Mesenchymal stem cell (in vitro differentiated cells and primary cell): ENCODE measurements at regions not wholly inside any gene's neighbourhood (a gene's known extent, or its start where the extent isn't known, plus 50 kb on each side); places are given as distances from the start of the nearest gene placed in this dataset.

ENCODE experiments used
- DNase-seq: peaks from one replicate; pipeline ENCODE4 v3.0.0-alpha.2; 2013
- H2AFZ ChIP-seq: one replicate; pipeline ENCODE4 v1.6.1; 2013; ENCODE audit warnings: low read depth, mild to moderate bottlenecking, control low read depth, inconsistent platforms, low read length, moderate library complexity
- H2AK5ac ChIP-seq: 2 replicates; pipeline ENCODE4 v1.6.1; 2013; ENCODE audit warnings: low read length, moderate library complexity, mild to moderate bottlenecking, inconsistent platforms; ENCODE audit not compliant: severe bottlenecking
- H2BK120ac ChIP-seq: one replicate; pipeline ENCODE4 v1.6.1; 2013; ENCODE audit warnings: low read depth, mild to moderate bottlenecking, inconsistent platforms, low read length, moderate library complexity
- H2BK12ac ChIP-seq, 2 experiments: one replicate each; pipeline ENCODE4 v1.6.1; 2013; ENCODE audit warnings: inconsistent platforms in 2 of 2, low read length in 2 of 2, mild to moderate bottlenecking in 2 of 2, moderate library complexity in 2 of 2, control low read depth in 1 of 2
- H2BK15ac ChIP-seq: one replicate; pipeline ENCODE4 v1.6.1; 2013; ENCODE audit warnings: mild to moderate bottlenecking, low read depth, inconsistent platforms; ENCODE audit not compliant: poor library complexity, severe bottlenecking
- H2BK5ac ChIP-seq: 2 replicates; pipeline ENCODE4 v1.6.1; 2013; ENCODE audit warnings: low read depth, mild to moderate bottlenecking, low read length, control low read depth, inconsistent platforms; ENCODE audit not compliant: poor library complexity, severe bottlenecking
- H3K14ac ChIP-seq, 2 experiments: one replicate each; pipeline ENCODE4 v1.6.1; 2013; ENCODE audit warnings: inconsistent platforms in 2 of 2, low read length in 2 of 2, control low read depth in 1 of 2, mild to moderate bottlenecking in 1 of 2, moderate library complexity in 1 of 2
- H3K18ac ChIP-seq, 2 experiments: one replicate each; pipeline ENCODE4 v1.6.1; 2013; ENCODE audit warnings: inconsistent platforms in 2 of 2, low read length in 2 of 2, control low read depth in 1 of 2, low read depth in 1 of 2, mild to moderate bottlenecking in 1 of 2
- H3K23ac ChIP-seq, 2 experiments: one replicate each; pipeline ENCODE4 v1.6.1; 2013; ENCODE audit warnings: inconsistent platforms in 2 of 2, low read length in 2 of 2, mild to moderate bottlenecking in 2 of 2, moderate library complexity in 2 of 2, control low read depth in 1 of 2
- H3K27ac ChIP-seq: 2 replicates; pipeline ENCODE4 v1.5.1; 2013; ENCODE audit warnings: mild to moderate bottlenecking, moderate library complexity, low read length, control low read depth, inconsistent platforms; ENCODE audit not compliant: poor library complexity, severe bottlenecking
- H3K27me3 ChIP-seq, 2 experiments: 2 replicates each; pipeline versions ENCODE4 v1.6.1 to v1.7.0; 2013; ENCODE audit warnings: low read length in 2 of 2, mild to moderate bottlenecking in 2 of 2, moderate library complexity in 2 of 2, control low read depth in 1 of 2, inconsistent platforms in 1 of 2; ENCODE audit not compliant: control insufficient read depth in 1 of 2, insufficient read depth in 1 of 2
- H3K36me3 ChIP-seq, 2 experiments: 2 replicates each; pipeline versions ENCODE4 v1.6.1 to v1.7.0; 2013; ENCODE audit warnings: low read length in 2 of 2, control low read depth in 1 of 2, inconsistent platforms in 1 of 2, low read depth in 1 of 2, mild to moderate bottlenecking in 1 of 2; ENCODE audit not compliant: insufficient read depth in 2 of 2, control insufficient read depth in 1 of 2
- H3K4ac ChIP-seq, 2 experiments: one replicate each; pipeline ENCODE4 v1.6.1; 2013; ENCODE audit warnings: inconsistent platforms in 2 of 2, low read length in 2 of 2, mild to moderate bottlenecking in 2 of 2, moderate library complexity in 2 of 2, control low read depth in 1 of 2, low read depth in 1 of 2
- H3K4me1 ChIP-seq: 2 replicates; pipeline ENCODE4 v1.6.1; 2013; ENCODE audit warnings: low read depth, low read length, control low read depth; ENCODE audit not compliant: control insufficient read depth, insufficient read depth
- H3K4me2 ChIP-seq: 2 replicates; pipeline ENCODE4 v1.6.1; 2013; ENCODE audit warnings: low read length, mild to moderate bottlenecking, inconsistent platforms; ENCODE audit not compliant: poor library complexity, severe bottlenecking
- H3K4me3 ChIP-seq, 2 experiments: 2 replicates each; pipeline versions ENCODE4 v1.5.1 to v1.7.0; 2013; ENCODE audit warnings: low read length in 2 of 2, mild to moderate bottlenecking in 2 of 2, control low read depth in 1 of 2, low read depth in 1 of 2; ENCODE audit not compliant: insufficient read depth in 1 of 2
- H3K79me1 ChIP-seq: replicated peaks from 2 replicates; pipeline ENCODE4 v1.6.1; 2013; ENCODE audit warnings: mild to moderate bottlenecking, control low read depth, low read length, inconsistent platforms; ENCODE audit not compliant: poor library complexity, severe bottlenecking
- H3K9ac ChIP-seq: 2 replicates; pipeline ENCODE4 v1.7.0; 2013; ENCODE audit warnings: mild to moderate bottlenecking, low read length, moderate library complexity
- H3K9me3 ChIP-seq: 2 replicates; pipeline ENCODE4 v1.7.0; 2013; ENCODE audit warnings: mild to moderate bottlenecking, low read length; ENCODE audit not compliant: control insufficient read depth
- H4K8ac ChIP-seq: one replicate; pipeline ENCODE4 v1.6.1; 2013; ENCODE audit warnings: inconsistent platforms, mild to moderate bottlenecking, low read length, moderate library complexity
- H4K91ac ChIP-seq: one replicate; pipeline ENCODE4 v1.6.1; 2013; ENCODE audit warnings: mild to moderate bottlenecking, low read length, inconsistent platforms
- WGBS: methylation state at CpG from one replicate; pipeline ENCODE4 v1.1.7; 2013; ENCODE audit warnings: mixed read lengths; 5-methylcytosine and 5-hydroxymethylcytosine counted together

DNA sequence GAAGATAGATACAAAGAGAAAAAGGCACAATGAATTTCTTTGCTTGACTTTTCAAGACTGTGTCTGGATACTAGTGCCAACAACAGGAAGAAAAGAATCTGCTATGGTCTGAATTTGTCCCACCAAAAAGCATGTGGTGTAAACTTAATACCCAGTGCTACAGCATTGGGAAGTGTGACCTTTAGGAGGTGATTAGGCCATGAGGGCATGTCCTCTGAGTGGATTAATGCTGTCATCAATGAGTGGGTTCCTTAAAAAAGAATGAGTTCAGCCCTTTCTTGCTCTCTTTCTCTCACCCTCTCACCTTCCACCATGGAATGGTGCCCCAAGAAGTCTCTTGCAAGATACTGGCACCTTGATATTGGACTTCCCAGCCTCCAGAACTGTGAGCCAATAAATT, 155.7 kb upstream of the GPRIN3 start:
- no peaks in the 10 kb centered on the region for H3K27me3 ChIP-seq
- H3K18ac ChIP-seq, result no peak overlapping the region
- H2BK15ac ChIP-seq, result no peak overlapping the region
- no peak overlapping the region for H4K91ac ChIP-seq
- H2BK120ac ChIP-seq, result no peak overlapping the region
- DNase-seq, result no peak
- no peak overlapping the region for H2AFZ ChIP-seq
- H3K9ac ChIP-seq, result no peak overlapping the region
- no peak overlapping the region for H2BK5ac ChIP-seq
- no peaks in the 10 kb centered on the region for H3K4me1 ChIP-seq
- H3K36me3 ChIP-seq, result no peaks in the 10 kb centered on the region
- no peak overlapping the region for H3K27ac ChIP-seq
- H2BK12ac ChIP-seq, result no peak overlapping the region
- no peak overlapping the region for H3K14ac ChIP-seq
- H2AK5ac ChIP-seq, result no peak overlapping the region
- no peak overlapping the region for H3K4ac ChIP-seq
- no peak overlapping the region for H3K23ac ChIP-seq
- H3K4me2 ChIP-seq, result no peak overlapping the region
- no peak overlapping the region for H4K8ac ChIP-seq
- no peaks in the 10 kb centered on the region for H3K9me3 ChIP-seq
- no peak overlapping the region for H3K4me3 ChIP-seq
- no peaks in the 10 kb centered on the region for H3K79me1 ChIP-seq

DNA sequence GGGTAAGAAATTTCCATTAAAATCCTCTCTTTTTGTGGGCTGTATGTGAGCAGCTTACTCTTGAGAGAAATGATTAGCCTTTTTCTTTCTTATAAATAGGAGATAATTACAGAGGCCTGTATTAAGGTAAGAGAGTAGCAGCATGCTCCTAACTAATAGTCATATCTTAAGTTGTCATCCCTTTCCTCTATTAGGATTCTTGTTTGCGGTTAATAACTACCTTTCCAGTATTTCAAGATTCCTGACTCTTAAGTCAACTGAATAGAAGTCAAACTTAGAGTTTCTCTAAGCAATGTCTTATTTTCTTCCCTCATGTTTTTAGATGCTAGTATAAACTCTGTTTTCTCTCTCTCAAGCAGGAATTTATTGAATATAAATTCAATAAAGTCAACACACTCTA, 139.9 kb upstream of the GPRIN3 start:
- H3K79me1 ChIP-seq, result no peaks in the 10 kb centered on the region
- H3K9me3 ChIP-seq, result peaks cover 41% of the 10 kb centered on the region
- no peak overlapping the region for H3K27ac ChIP-seq
- H2BK5ac ChIP-seq, result no peak overlapping the region
- no peak overlapping the region for H2BK12ac ChIP-seq
- H2AK5ac ChIP-seq, result no peak overlapping the region
- H2BK15ac ChIP-seq, result no peak overlapping the region
- no peaks in the 10 kb centered on the region for H3K36me3 ChIP-seq
- DNase-seq, result no peak
- no peak overlapping the region for H3K14ac ChIP-seq
- H3K27me3 ChIP-seq, result no peaks in the 10 kb centered on the region
- H3K4ac ChIP-seq, result no peak overlapping the region
- no peak overlapping the region for H3K18ac ChIP-seq
- no peak overlapping the region for H3K9ac ChIP-seq
- H4K8ac ChIP-seq, result no peak overlapping the region
- H3K4me1 ChIP-seq, result no peaks in the 10 kb centered on the region
- H4K91ac ChIP-seq, result no peak overlapping the region
- H2BK120ac ChIP-seq, result no peak overlapping the region
- H3K4me3 ChIP-seq, result no peak overlapping the region
- no peak overlapping the region for H3K23ac ChIP-seq
- WGBS, result no CpG with 5 or more reads among the region's 1 CpG
- H2AFZ ChIP-seq, result no peak overlapping the region
- H3K4me2 ChIP-seq, result no peak overlapping the region

DNA sequence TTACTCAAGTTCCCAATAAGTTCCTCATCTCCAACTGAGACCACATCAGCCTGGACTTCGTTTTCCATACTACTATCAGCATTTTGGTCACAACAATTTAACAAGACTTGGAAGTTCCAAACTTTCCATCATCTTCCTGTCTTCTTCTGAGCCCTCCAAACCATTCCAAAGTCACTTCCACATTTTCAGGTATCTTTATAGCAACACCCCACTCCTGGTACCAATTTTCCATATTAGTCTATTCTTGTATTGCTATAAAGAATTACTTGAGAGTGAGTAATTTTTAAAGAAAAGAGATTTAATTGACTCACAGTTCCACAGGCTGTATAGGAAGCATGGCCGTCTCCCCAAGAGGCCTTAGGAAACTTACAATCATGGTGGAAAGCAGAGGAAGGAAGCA, 138.6 kb upstream of the GPRIN3 start:
- Histone ChIP-seq H3K18ac (no peak overlapping the region), H2BK5ac (no peak overlapping the region), H3K79me1 (no peaks in the 10 kb centered on the region), H3K4me3 (no peak overlapping the region), H3K9me3 (peaks cover 39% of the 10 kb centered on the region), H3K9ac (no peak overlapping the region), H3K4me1 (no peaks in the 10 kb centered on the region), H2AFZ (no peak overlapping the region), H4K91ac (no peak overlapping the region), H2BK120ac (no peak overlapping the region), H3K4ac (no peak overlapping the region), H3K36me3 (no peaks in the 10 kb centered on the region), H3K23ac (no peak overlapping the region), H3K14ac (no peak overlapping the region), H2AK5ac (no peak overlapping the region), H2BK15ac (no peak overlapping the region), H3K4me2 (no peak overlapping the region), H3K27me3 (no peaks in the 10 kb centered on the region), H4K8ac (no peak overlapping the region), H2BK12ac (no peak overlapping the region), H3K27ac (no peak overlapping the region)
- WGBS, result 75% methylated on average over 2 of the region's 2 CpGs
- DNase-seq, result no peak

DNA sequence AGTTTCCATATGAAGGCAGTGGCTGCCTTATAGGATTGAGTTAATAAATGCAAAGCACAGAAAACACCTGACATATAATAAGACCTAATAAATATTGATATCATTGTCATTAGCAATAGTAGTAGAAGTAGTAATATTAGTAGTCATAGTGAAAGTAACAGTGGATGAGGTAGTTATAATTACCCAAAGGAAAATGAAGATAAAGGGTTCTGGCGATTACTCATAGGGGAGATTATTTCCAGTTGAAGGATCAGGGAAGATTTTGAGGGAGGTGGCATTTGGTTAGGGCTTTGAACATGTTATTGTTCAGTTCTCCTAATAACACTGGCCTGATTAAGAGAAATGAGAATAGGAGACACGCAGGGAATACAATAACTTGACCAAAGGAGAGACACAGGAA, 131.9 kb upstream of the GPRIN3 start:
- Histone ChIP-seq H4K8ac (no peak overlapping the region), H3K9me3 (no peaks in the 10 kb centered on the region), H3K36me3 (no peaks in the 10 kb centered on the region), H3K14ac (no peak overlapping the region), H3K4me2 (no peak overlapping the region), H3K79me1 (no peaks in the 10 kb centered on the region), H3K4ac (no peak overlapping the region), H3K27me3 (no peaks in the 10 kb centered on the region), H4K91ac (no peak overlapping the region), H2AK5ac (no peak overlapping the region), H3K27ac (no peak overlapping the region), H2AFZ (no peak overlapping the region), H3K23ac (no peak overlapping the region), H2BK5ac (no peak overlapping the region), H2BK120ac (no peak overlapping the region), H2BK12ac (no peak overlapping the region), H3K18ac (no peak overlapping the region), H3K4me1 (no peaks in the 10 kb centered on the region), H3K4me3 (no peak overlapping the region), H2BK15ac (no peak overlapping the region), H3K9ac (no peak overlapping the region)
- 91% methylated on average over 2 of the region's 2 CpGs for WGBS
- DNase-seq, result no peak
